Coronary artery (tissue), 2 donors: ENCODE measurements at regions not wholly inside any gene's neighbourhood (a gene's known extent, or its start where the extent isn't known, plus 50 kb on each side); places are given as distances from the start of the nearest gene placed in this dataset.

Experiments used
- DNase-seq: peaks from one replicate; pipeline ENCODE4 v3.0.0-alpha.2; 2017; ENCODE audit warnings: low spot score
- H3K27ac ChIP-seq, 2 donors: fragments of 200-600 bp; sonication (generic); one replicate each; pipeline ENCODE4 v1.5.1; 2016 to 2019
- H3K4me3 ChIP-seq: fragments of 200-600 bp; sonication (generic); 2 replicates; pipeline ENCODE4 v1.5.1; 2016; ENCODE audit warnings: mild to moderate bottlenecking, moderate library complexity
- CTCF ChIP-seq: fragments of 200-600 bp; sonication (generic); IDR thresholded peaks from one replicate; pipeline ENCODE4 v1.5.1; 2019; ENCODE audit warnings: antibody characterized with exemption

GRCh38 chr2:155840661-155841060 is 491.9 kb downstream of the NR4A2 start:
- no peak overlapping the region for H3K27ac ChIP-seq
- DNase-seq: no peak
- no peak for TF ChIP-seq CTCF
- no peak overlapping the region for H3K4me3 ChIP-seq

- no peak overlapping the region for H3K4me3 ChIP-seq
- TF ChIP-seq CTCF: no peak
- DNase-seq: no peak
- no peak overlapping the region for H3K27ac ChIP-seq
Measured at GRCh38 chr2:155839991-155840390, 492.5 kb downstream of the NR4A2 start.

GRCh38 chr2:155839436-155839835 is 493.1 kb downstream of the NR4A2 start:
- H3K4me3 ChIP-seq: no peak overlapping the region
- no peak overlapping the region for H3K27ac ChIP-seq
- DNase-seq: no peak
- no peak for TF ChIP-seq CTCF

- no peak for TF ChIP-seq CTCF
- DNase-seq: no peak
- Histone ChIP-seq H3K27ac (no peak overlapping the region), H3K4me3 (no peak overlapping the region)
Measured at GRCh38 chr2:155836439-155836838, 496.1 kb downstream of the NR4A2 start.

GRCh38 chr2:155830817-155831579 is 501.5 kb downstream of the NR4A2 start:
- TF ChIP-seq CTCF: no peak
- H3K4me3 ChIP-seq: no peak overlapping the region
- H3K27ac ChIP-seq: no peak overlapping the region
- DNase-seq: no peak

- TF ChIP-seq CTCF: no peak
- Histone ChIP-seq H3K4me3 (no peak overlapping the region), H3K27ac (no peak overlapping the region)
- DNase-seq: no peak
Measured at GRCh38 chr2:155830351-155830750, 502.2 kb downstream of the NR4A2 start.

- no peak for TF ChIP-seq CTCF
- DNase-seq: no peak
- Histone ChIP-seq H3K27ac (no peak overlapping the region), H3K4me3 (no peak overlapping the region)
Measured at GRCh38 chr2:155825876-155826275, 506.6 kb downstream of the NR4A2 start.
